GM10248 (cell line): ENCODE measurements at regions not wholly inside any gene's neighbourhood (a gene's known extent, or its start where the extent isn't known, plus 50 kb on each side); places are given as distances from the start of the nearest gene placed in this dataset.

ENCODE experiments used
- CTCF ChIA-PET: fragments of 300-600 bp; sonication (Branson Sonifier 250); formaldehyde crosslinking; extraction: SDS; loops from one replicate; lab custom pipeline; 2021; ENCODE audit warnings: antibody characterized with exemption; lab: Yijun Ruan, JAX
- POLR2A ChIA-PET: fragments of 350-650 bp; sonication (Branson Sonifier 250); formaldehyde crosslinking; extraction: SDS; loops from one replicate; lab custom pipeline; 2020; ENCODE audit warnings: antibody characterized with exemption; lab: Yijun Ruan, JAX
- DNase-seq: peaks from one replicate; pipeline ENCODE4 v3.0.0; 2012; ENCODE audit errors: extremely low spot score
- CTCF ChIP-seq: IDR thresholded peaks from 2 replicates; pipeline ENCODE4 v1.5.1; 2012; ENCODE audit warnings: mild to moderate bottlenecking, low read depth; ENCODE audit errors: extremely low read depth, missing control alignments, control extremely low read depth

- CTCF ChIA-PET: no interaction called here
- DNase-seq: no peak
- POLR2A ChIA-PET: no interaction called here
- TF ChIP-seq CTCF: no peak
These were observed 495.8 kb downstream of the AJAP1 start for GRCh38 chr1:5150191-5150590.

GRCh38 chr1:5147806-5148205 is 493.4 kb downstream of the AJAP1 start:
- TF ChIP-seq CTCF: no peak
- ChIA-PET POLR2A (no interaction called here), CTCF (interaction anchor here (1.2 kb wide), 1 partner anchor 19 kb away, joined by 3 read pairs; no protein-coding TSS in a partner anchor)
- DNase-seq: no peak

- no peak for TF ChIP-seq CTCF
- no peak for DNase-seq
- ChIA-PET CTCF (interaction anchor here (1.3 kb wide), 1 partner anchor 9 kb away, joined by 3 read pairs; no protein-coding TSS in a partner anchor), POLR2A (no interaction called here)
These were observed 488.0 kb downstream of the AJAP1 start for GRCh38 chr1:5142389-5142788.

- POLR2A ChIA-PET: no interaction called here
These were observed 487.3 kb downstream of the AJAP1 start for GRCh38 chr1:5141750-5142149.

GRCh38 chr1:5140962-5141361 is 486.6 kb downstream of the AJAP1 start:
- no peak for DNase-seq
- no peak for TF ChIP-seq CTCF
- CTCF ChIA-PET: no interaction called here
- POLR2A ChIA-PET: no interaction called here

More at GRCh38 chr1:5141750-5142149, 487.3 kb downstream of the AJAP1 start:
- CTCF ChIA-PET: interaction anchor here (1.3 kb wide), 1 partner anchor 8 kb away, joined by 3 read pairs; no protein-coding TSS in a partner anchor
- TF ChIP-seq CTCF: no peak
- no peak for DNase-seq

- no peak for DNase-seq
- POLR2A ChIA-PET: no interaction called here
- CTCF ChIA-PET: no interaction called here
- no peak for TF ChIP-seq CTCF
These were observed 485.7 kb downstream of the AJAP1 start for GRCh38 chr1:5140136-5140535.
